ENCODE measurements at regions not wholly inside any gene's neighbourhood (a gene's known extent, or its start where the extent isn't known, plus 50 kb on each side); places are given as distances from the start of the nearest gene placed in this dataset.

- TF ChIP-seq, protein P1, sequence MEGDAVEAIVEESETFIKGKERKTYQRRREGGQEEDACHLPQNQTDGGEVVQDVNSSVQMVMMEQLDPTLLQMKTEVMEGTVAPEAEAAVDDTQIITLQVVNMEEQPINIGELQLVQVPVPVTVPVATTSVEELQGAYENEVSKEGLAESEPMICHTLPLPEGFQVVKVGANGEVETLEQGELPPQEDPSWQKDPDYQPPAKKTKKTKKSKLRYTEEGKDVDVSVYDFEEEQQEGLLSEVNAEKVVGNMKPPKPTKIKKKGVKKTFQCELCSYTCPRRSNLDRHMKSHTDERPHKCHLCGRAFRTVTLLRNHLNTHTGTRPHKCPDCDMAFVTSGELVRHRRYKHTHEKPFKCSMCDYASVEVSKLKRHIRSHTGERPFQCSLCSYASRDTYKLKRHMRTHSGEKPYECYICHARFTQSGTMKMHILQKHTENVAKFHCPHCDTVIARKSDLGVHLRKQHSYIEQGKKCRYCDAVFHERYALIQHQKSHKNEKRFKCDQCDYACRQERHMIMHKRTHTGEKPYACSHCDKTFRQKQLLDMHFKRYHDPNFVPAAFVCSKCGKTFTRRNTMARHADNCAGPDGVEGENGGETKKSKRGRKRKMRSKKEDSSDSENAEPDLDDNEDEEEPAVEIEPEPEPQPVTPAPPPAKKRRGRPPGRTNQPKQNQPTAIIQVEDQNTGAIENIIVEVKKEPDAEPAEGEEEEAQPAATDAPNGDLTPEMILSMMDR (IDR thresholded peaks at IDR 0.05): no peak
- TF ChIP-seq NR2C2 (CRISPR knock-in tag; IDR thresholded peaks at IDR 0.05) (no peak), GRHL2 (CRISPR knock-in tag; IDR thresholded peaks at IDR 0.05; ENCODE audit: insufficient replicate concordance, severe bottlenecking) (no peak), OVOL2 (CRISPR knock-in tag; IDR thresholded peaks at IDR 0.05; ENCODE audit: borderline replicate concordance) (no peak), ZNF232 (CRISPR knock-in tag; IDR thresholded peaks at IDR 0.05) (no peak), ESRRA (CRISPR knock-in tag; IDR thresholded peaks at IDR 0.05; ENCODE audit: borderline replicate concordance) (no peak), ZNF138 (CRISPR knock-in tag; conservative IDR thresholded peaks at IDR 0.05) (no peak), NFE2L1 (CRISPR knock-in tag; IDR thresholded peaks at IDR 0.05) (no peak)
- TF ChIP-seq, protein P2, sequence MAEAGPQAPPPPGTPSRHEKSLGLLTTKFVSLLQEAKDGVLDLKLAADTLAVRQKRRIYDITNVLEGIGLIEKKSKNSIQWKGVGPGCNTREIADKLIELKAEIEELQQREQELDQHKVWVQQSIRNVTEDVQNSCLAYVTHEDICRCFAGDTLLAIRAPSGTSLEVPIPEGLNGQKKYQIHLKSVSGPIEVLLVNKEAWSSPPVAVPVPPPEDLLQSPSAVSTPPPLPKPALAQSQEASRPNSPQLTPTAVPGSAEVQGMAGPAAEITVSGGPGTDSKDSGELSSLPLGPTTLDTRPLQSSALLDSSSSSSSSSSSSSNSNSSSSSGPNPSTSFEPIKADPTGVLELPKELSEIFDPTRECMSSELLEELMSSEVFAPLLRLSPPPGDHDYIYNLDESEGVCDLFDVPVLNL (CRISPR knock-in tag; IDR thresholded peaks at IDR 0.05; ENCODE audit: borderline replicate concordance, low read depth): no peak
- TF ChIP-seq, protein P3, sequence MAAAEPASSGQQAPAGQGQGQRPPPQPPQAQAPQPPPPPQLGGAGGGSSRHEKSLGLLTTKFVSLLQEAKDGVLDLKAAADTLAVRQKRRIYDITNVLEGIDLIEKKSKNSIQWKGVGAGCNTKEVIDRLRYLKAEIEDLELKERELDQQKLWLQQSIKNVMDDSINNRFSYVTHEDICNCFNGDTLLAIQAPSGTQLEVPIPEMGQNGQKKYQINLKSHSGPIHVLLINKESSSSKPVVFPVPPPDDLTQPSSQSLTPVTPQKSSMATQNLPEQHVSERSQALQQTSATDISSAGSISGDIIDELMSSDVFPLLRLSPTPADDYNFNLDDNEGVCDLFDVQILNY (CRISPR knock-in tag; IDR thresholded peaks at IDR 0.05): no peak
- TF ChIP-seq, protein P4, sequence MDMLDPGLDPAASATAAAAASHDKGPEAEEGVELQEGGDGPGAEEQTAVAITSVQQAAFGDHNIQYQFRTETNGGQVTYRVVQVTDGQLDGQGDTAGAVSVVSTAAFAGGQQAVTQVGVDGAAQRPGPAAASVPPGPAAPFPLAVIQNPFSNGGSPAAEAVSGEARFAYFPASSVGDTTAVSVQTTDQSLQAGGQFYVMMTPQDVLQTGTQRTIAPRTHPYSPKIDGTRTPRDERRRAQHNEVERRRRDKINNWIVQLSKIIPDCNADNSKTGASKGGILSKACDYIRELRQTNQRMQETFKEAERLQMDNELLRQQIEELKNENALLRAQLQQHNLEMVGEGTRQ (CRISPR knock-in tag; IDR thresholded peaks at IDR 0.05): no peak
Measured at GRCh38 chr12:43111608-43112007, 440.4 kb downstream of the ADAMTS20 start.

Measured in WTC11 (cell line).